ENCODE measurements at regions not wholly inside any gene's neighbourhood (a gene's known extent, or its start where the extent isn't known, plus 50 kb on each side); places are given as distances from the start of the nearest gene placed in this dataset.
A peak's percentile ranks its signal among the peaks of the same experiment; 100 is the strongest.

DNA sequence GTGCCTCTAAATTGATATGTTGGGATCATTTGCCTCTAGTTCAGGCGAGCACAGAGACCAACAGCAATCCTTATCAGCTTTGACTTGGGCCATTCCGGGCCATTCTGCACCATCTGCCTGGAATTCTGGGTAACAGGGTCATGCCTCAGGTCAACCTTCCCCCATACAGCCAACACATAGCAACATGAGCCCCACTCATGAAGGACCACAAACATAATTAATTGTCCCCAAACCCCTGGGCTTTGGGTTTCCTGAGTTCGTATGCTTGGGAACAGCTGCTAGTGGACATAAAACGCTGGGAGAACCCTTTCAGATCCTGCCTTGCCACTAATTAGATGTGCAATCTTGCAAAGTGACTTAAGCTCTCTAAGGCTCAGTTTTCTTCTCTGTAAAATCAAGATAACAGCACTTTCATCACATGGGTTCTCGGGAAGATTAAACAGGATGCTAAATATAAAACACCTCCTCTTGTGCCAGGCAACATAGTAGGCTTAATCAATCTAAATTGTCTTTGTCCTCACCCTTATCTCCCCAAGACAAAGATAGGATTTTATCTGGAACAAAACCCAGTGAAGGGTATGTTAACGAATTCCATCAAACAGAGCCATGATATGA is 426.5 kb downstream of the CD83 start:
- Mint-ChIP-seq H3K27me3 (no peaks in the 10 kb centered on the region), H3K4me3 (no peak overlapping the region), H3K27ac (peak overlapping the region; percentile 14), H3K36me3 (ENCODE audit: low read depth) (no peaks in the 10 kb centered on the region), H3K4me1 (peaks cover 37% of the 10 kb centered on the region), H3K9me3 (no peaks in the 10 kb centered on the region)
- no peak for DNase-seq
- TF ChIP-seq, protein P1, sequence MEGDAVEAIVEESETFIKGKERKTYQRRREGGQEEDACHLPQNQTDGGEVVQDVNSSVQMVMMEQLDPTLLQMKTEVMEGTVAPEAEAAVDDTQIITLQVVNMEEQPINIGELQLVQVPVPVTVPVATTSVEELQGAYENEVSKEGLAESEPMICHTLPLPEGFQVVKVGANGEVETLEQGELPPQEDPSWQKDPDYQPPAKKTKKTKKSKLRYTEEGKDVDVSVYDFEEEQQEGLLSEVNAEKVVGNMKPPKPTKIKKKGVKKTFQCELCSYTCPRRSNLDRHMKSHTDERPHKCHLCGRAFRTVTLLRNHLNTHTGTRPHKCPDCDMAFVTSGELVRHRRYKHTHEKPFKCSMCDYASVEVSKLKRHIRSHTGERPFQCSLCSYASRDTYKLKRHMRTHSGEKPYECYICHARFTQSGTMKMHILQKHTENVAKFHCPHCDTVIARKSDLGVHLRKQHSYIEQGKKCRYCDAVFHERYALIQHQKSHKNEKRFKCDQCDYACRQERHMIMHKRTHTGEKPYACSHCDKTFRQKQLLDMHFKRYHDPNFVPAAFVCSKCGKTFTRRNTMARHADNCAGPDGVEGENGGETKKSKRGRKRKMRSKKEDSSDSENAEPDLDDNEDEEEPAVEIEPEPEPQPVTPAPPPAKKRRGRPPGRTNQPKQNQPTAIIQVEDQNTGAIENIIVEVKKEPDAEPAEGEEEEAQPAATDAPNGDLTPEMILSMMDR (IDR thresholded peaks at IDR 0.05): no peak
- ATAC-seq (ENCODE audit: low read depth): no peak
- intact Hi-C loops (cut with micrococcal nuclease): loop anchor here (2.0 to 5.0 kb wide), 2 partner anchors 95 to 313 kb away; no protein-coding TSS in a partner anchor
- ChIA-PET CTCF (no interaction called here), POLR2A (interaction anchor here (0.5 kb wide), 1 partner anchor 10 kb away, joined by 4 read pairs; no protein-coding TSS in a partner anchor)

DNA sequence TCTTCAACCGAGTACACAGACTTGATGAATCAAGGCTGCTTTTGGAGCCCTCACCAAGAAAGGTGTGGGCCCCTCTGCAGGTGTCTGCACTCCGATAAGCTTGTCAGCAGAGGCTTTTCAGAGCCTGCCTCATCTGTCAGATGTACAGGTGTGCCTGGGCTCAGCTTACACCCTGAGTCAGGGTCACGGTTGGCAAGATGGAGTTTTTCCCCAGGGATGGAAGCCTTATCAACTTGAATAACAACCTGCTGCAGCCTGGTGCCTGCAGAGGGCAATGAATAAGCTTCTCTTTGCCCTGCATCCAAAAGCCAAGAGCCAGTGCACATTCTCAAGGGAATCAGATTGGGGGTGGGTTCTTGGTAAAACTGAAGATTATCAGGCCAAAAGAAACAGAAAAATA is 427.1 kb downstream of the CD83 start:
- no peaks in the 10 kb centered on the region for H3K9me3 Mint-ChIP-seq
- peaks cover 39% of the 10 kb centered on the region for H3K4me1 Mint-ChIP-seq
- intact Hi-C loops (cut with micrococcal nuclease): loop anchor here (5.0 kb wide), 1 partner anchor 313 kb away; no protein-coding TSS in a partner anchor
- no peak overlapping the region for H3K27ac Mint-ChIP-seq
- no peak for ATAC-seq (ENCODE audit: low read depth)
- no peak for DNase-seq
- no peaks in the 10 kb centered on the region for H3K36me3 Mint-ChIP-seq (ENCODE audit: low read depth)
- CTCF ChIA-PET: no interaction called here
- H3K4me3 Mint-ChIP-seq: no peak overlapping the region
- POLR2A ChIA-PET: no interaction called here
- no peaks in the 10 kb centered on the region for H3K27me3 Mint-ChIP-seq
- TF ChIP-seq, protein P1 (IDR thresholded peaks at IDR 0.05): no peak

DNA sequence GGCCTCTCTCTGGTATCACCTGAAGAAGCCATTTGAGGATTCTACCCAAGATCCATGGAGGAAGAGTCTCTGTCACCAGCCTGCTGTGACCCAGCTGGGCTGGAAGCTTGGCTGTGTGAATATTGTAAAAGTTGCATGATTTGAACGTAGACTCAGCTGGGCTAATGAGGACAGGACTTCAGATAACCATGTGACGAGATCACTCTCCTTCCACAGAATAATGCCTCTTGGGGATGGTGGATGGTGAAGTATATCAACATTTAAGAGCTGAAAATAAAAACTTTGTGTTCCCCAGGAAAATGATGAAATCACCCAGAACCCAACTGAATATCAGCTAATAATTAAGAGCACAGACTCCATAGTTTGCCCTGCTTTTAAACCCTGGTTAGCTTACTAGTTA is 427.9 kb downstream of the CD83 start:
- Mint-ChIP-seq H3K4me1 (peaks cover 42% of the 10 kb centered on the region), H3K27ac (no peak overlapping the region), H3K36me3 (ENCODE audit: low read depth) (no peaks in the 10 kb centered on the region), H3K9me3 (no peaks in the 10 kb centered on the region), H3K27me3 (no peaks in the 10 kb centered on the region), H3K4me3 (no peak overlapping the region)
- POLR2A ChIA-PET: no interaction called here
- TF ChIP-seq, protein P1 (IDR thresholded peaks at IDR 0.05): no peak
- intact Hi-C loops (cut with micrococcal nuclease): no loop called here
- CTCF ChIA-PET: no interaction called here
- ATAC-seq (ENCODE audit: low read depth): no peak
- no peak for DNase-seq

DNA sequence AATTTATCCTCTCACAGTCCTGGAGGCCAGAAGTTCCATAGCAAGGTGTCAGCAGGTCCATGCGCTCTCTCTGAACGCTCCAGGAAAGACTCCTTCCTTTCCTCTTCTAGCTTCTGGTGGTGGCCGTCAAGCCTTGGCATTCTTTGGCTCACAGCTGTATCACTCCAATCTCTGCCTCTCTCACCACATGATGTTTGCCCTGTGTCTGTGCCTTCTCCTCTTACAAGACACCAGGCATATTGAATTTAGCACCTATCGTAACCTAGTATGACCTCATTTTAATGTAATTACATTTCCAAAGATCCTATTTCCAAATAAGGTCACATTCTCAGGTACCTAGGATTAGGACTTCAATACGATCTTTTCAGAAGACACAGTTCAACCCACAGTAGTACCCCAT is 428.5 kb downstream of the CD83 start:
- Mint-ChIP-seq H3K4me3 (no peak overlapping the region), H3K9me3 (no peaks in the 10 kb centered on the region), H3K27ac (no peak overlapping the region), H3K4me1 (peaks cover 48% of the 10 kb centered on the region), H3K27me3 (no peaks in the 10 kb centered on the region), H3K36me3 (ENCODE audit: low read depth) (no peaks in the 10 kb centered on the region)
- no peak for DNase-seq
- TF ChIP-seq, protein P1 (IDR thresholded peaks at IDR 0.05): no peak
- ATAC-seq (ENCODE audit: low read depth): no peak
- POLR2A ChIA-PET: no interaction called here
- CTCF ChIA-PET: no interaction called here
- intact Hi-C loops (cut with micrococcal nuclease): no loop called here

DNA sequence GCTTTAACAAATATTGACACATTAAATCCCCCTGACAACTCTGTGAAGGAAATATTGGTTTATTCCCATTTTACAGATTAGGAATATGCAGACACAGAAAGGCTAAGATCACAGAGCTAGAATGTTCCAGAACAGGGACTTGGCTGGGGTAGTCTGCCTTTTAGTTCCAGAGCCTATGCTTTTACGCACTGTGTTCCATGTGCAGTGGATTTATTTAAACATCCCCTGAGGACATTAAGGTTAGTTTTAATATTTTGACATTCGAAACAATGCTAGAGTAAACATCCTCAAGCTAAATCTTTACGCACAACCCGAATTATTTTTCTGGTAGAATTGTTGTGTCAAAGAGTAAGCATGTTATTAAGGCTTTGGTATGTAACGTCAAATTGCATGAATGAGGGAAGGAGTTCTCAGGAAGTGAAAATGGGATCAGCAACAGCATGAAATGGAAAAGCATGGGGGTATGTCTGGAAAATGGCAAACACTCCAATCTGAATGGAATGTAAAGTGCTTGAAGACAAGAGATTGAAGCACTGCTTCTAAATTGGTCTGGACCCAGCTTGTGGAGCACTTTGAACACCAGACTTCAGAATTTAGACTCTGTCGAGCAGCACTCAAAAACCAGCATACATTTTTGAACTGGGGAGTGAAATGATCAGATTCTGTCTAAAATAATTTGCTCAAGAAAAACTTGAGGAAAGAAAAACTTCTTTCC is 429.9 kb downstream of the CD83 start:
- POLR2A ChIA-PET: no interaction called here
- no peaks in the 10 kb centered on the region for H3K27me3 Mint-ChIP-seq
- H3K36me3 Mint-ChIP-seq (ENCODE audit: low read depth): no peaks in the 10 kb centered on the region
- ATAC-seq (ENCODE audit: low read depth) (no peak), DNase-seq (no peak)
- H3K9me3 Mint-ChIP-seq: no peaks in the 10 kb centered on the region
- TF ChIP-seq, protein P1 (IDR thresholded peaks at IDR 0.05): no peak
- CTCF ChIA-PET: no interaction called here
- no peak overlapping the region for H3K27ac Mint-ChIP-seq
- H3K4me1 Mint-ChIP-seq: peaks cover 36% of the 10 kb centered on the region
- intact Hi-C loops (cut with micrococcal nuclease): no loop called here
- H3K4me3 Mint-ChIP-seq: no peak overlapping the region

All from activated B cell treated with CpG ODN at 0.5 μM for 24 hours (primary cell).